HEK293 (cell line): ENCODE measurements at regions not wholly inside any gene's neighbourhood (a gene's known extent, or its start where the extent isn't known, plus 50 kb on each side); places are given as distances from the start of the nearest gene placed in this dataset.
A peak's percentile ranks its signal among the peaks of the same experiment; 100 is the strongest.

Experiments used
- CTCF ChIA-PET: fragments of 350-600 bp; formaldehyde crosslinking; extraction: SDS; loops from one replicate; lab custom pipeline; 2021; ENCODE audit warnings: antibody characterized with exemption; lab: Yijun Ruan, JAX
- POLR2A ChIA-PET: fragments of 300-600 bp; formaldehyde crosslinking; extraction: SDS; loops from one replicate; lab custom pipeline; 2020; ENCODE audit warnings: antibody characterized with exemption, inconsistent platforms; lab: Yijun Ruan, JAX
- H3K27ac ChIP-seq: fragments of 200-500 bp; sonication (Bioruptor generic); 2 replicates; pipeline ENCODE4 v1.5.1; 2014; ENCODE audit warnings: low read depth, low read length, control low read depth, inconsistent platforms; ENCODE audit errors: extremely low read depth
- H3K36me3 ChIP-seq, 2 experiments: fragments of 200-500 bp in 1 of 2; sonication (Bioruptor generic) in 1 of 2; 1 replicate in 1 of 2; 2 replicates in 1 of 2; pipeline ENCODE4 v1.5.1; 2014 to 2017; ENCODE audit warnings: inconsistent platforms in 2 of 2, low read length in 2 of 2; ENCODE audit not compliant: control insufficient read depth in 2 of 2, insufficient read depth in 1 of 2
- H3K4me1 ChIP-seq: fragments of 200-500 bp; sonication (Bioruptor generic); 2 replicates; pipeline ENCODE4 v1.5.1; 2014; ENCODE audit warnings: mild to moderate bottlenecking, low read length, inconsistent platforms; ENCODE audit not compliant: control insufficient read depth, insufficient read depth
- H3K4me3 ChIP-seq: 2 replicates; pipeline ENCODE4 v1.5.1; 2011; ENCODE audit warnings: low read depth, mild to moderate bottlenecking, control low read depth, low read length, moderate library complexity
- H3K9me3 ChIP-seq: fragments of 200-500 bp; sonication (Bioruptor generic); 2 replicates; pipeline ENCODE4 v1.5.1; 2014; ENCODE audit warnings: low read depth, low read length, inconsistent platforms; ENCODE audit not compliant: control insufficient read depth, insufficient read depth
- EGR2 ChIP-seq: fragments of 450-650 bp; formaldehyde crosslinking; IDR thresholded peaks from 2 replicates; pipeline ENCODE4 v1.5.1; 2016; ENCODE audit warnings: low read depth, missing biosample characterization, missing genetic modification characterization
- KLF16 ChIP-seq: fragments of 450-650 bp; formaldehyde crosslinking; IDR thresholded peaks from 2 replicates; pipeline ENCODE4 v1.5.1; 2017; ENCODE audit warnings: missing biosample characterization, missing genetic modification characterization
- MYNN ChIP-seq: fragments of 450-650 bp; formaldehyde crosslinking; IDR thresholded peaks from 2 replicates; pipeline ENCODE4 v1.5.1; 2016; ENCODE audit warnings: missing biosample characterization, missing genetic modification characterization, borderline replicate concordance
- PRDM1 ChIP-seq: fragments of 450-650 bp; formaldehyde crosslinking; IDR thresholded peaks from 2 replicates; pipeline ENCODE4; 2016; ENCODE audit warnings: missing biosample characterization, missing genetic modification characterization
- WT1 ChIP-seq: fragments of 450-650 bp; formaldehyde crosslinking; IDR thresholded peaks from 2 replicates; pipeline ENCODE4 v1.5.1; 2016; ENCODE audit warnings: missing biosample characterization, missing genetic modification characterization
- ZBTB17 ChIP-seq: fragments of 450-650 bp; formaldehyde crosslinking; IDR thresholded peaks from 2 replicates; pipeline ENCODE4 v1.5.1; 2016; ENCODE audit warnings: missing biosample characterization, missing genetic modification characterization
- ZFHX2 ChIP-seq: fragments of 450-650 bp; formaldehyde crosslinking; conservative IDR thresholded peaks from 2 replicates; pipeline ENCODE4 v1.5.1; 2016; ENCODE audit warnings: missing biosample characterization, missing genetic modification characterization
- ZNF157 ChIP-seq: fragments of 450-650 bp; formaldehyde crosslinking; IDR thresholded peaks from 2 replicates; pipeline ENCODE4 v1.5.1; 2016; ENCODE audit warnings: missing biosample characterization, missing genetic modification characterization
- ZNF175 ChIP-seq: fragments of 450-650 bp; formaldehyde crosslinking; IDR thresholded peaks from 2 replicates; pipeline ENCODE4 v1.5.1; 2016; ENCODE audit warnings: missing biosample characterization, missing genetic modification characterization
- ZNF221 ChIP-seq: fragments of 450-650 bp; formaldehyde crosslinking; IDR thresholded peaks from 2 replicates; pipeline ENCODE4 v1.5.1; 2017; ENCODE audit warnings: missing biosample characterization, missing genetic modification characterization, borderline replicate concordance
- ZNF311 ChIP-seq: fragments of 450-650 bp; formaldehyde crosslinking; IDR thresholded peaks from 2 replicates; pipeline ENCODE4 v1.5.1; 2017; ENCODE audit warnings: missing biosample characterization, missing genetic modification characterization, borderline replicate concordance
- ZNF366 ChIP-seq: fragments of 450-650 bp; formaldehyde crosslinking; conservative IDR thresholded peaks from 2 replicates; pipeline ENCODE4 v1.5.1; 2016; ENCODE audit warnings: missing biosample characterization, missing genetic modification characterization
- ZNF514 ChIP-seq: fragments of 450-650 bp; formaldehyde crosslinking; IDR thresholded peaks from 2 replicates; pipeline ENCODE4 v1.5.1; 2016; ENCODE audit warnings: missing biosample characterization, missing genetic modification characterization
- ZNF521 ChIP-seq: fragments of 450-650 bp; formaldehyde crosslinking; IDR thresholded peaks from 2 replicates; pipeline ENCODE4 v1.5.1; 2017; ENCODE audit warnings: missing biosample characterization, mild to moderate bottlenecking, missing genetic modification characterization
- ZNF558 ChIP-seq: fragments of 450-650 bp; formaldehyde crosslinking; IDR thresholded peaks from 2 replicates; pipeline ENCODE4 v1.5.1; 2016; ENCODE audit warnings: missing biosample characterization, missing genetic modification characterization
- ZNF571 ChIP-seq: fragments of 450-650 bp; formaldehyde crosslinking; IDR thresholded peaks from 2 replicates; pipeline ENCODE4 v1.5.0; 2017; ENCODE audit warnings: missing biosample characterization, missing genetic modification characterization
- ZNF658 ChIP-seq: fragments of 450-650 bp; formaldehyde crosslinking; IDR thresholded peaks from 2 replicates; pipeline ENCODE4; 2016; ENCODE audit warnings: missing biosample characterization, missing genetic modification characterization
- ZNF837 ChIP-seq: fragments of 450-650 bp; formaldehyde crosslinking; IDR thresholded peaks from 2 replicates; pipeline ENCODE4 v1.5.1; 2016; ENCODE audit warnings: missing biosample characterization, missing genetic modification characterization
- TF ChIP-seq, protein P1 (sequence below): fragments of 450-650 bp; formaldehyde crosslinking; IDR thresholded peaks from 2 replicates; pipeline ENCODE4 v1.5.1; 2017; ENCODE audit warnings: missing biosample characterization, missing genetic modification characterization
- TF ChIP-seq, protein P2 (sequence below): fragments of 450-650 bp; formaldehyde crosslinking; IDR thresholded peaks from 2 replicates; pipeline ENCODE4 v1.5.1; 2016; ENCODE audit warnings: missing biosample characterization, missing genetic modification characterization
- TF ChIP-seq, protein P3 (sequence below): fragments of 450-650 bp; formaldehyde crosslinking; IDR thresholded peaks from 2 replicates; pipeline ENCODE4 v1.5.1; 2016; ENCODE audit warnings: missing biosample characterization, missing genetic modification characterization
- TF ChIP-seq, protein P4 (sequence below): fragments of 450-650 bp; formaldehyde crosslinking; IDR thresholded peaks from 2 replicates; pipeline ENCODE4 v1.5.1; 2016; ENCODE audit warnings: missing biosample characterization, missing genetic modification characterization, low read depth

DNA sequence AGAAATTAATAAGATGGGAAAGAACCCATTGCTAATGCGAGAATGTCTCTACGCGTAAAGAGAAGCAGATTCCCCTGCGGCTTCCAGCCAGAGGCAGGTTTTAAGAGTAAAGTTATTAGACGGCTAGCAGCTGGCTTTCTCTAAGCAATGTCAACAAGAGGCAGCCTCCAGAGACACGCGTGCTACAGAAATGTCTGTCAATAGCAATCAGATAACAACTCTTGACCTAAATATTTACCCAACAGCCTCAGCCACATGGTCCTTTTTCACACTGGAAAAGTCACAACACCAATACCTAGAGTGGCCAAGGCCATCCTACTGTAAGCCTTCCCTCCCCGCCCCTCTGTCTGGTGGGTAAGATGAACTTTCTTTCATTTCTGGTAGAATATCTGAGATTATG, 146.0 kb upstream of the SFSWAP start:
- Histone ChIP-seq H3K36me3 (no peaks in the 10 kb centered on the region), H3K4me3 (no peak overlapping the region), H3K9me3 (no peaks in the 10 kb centered on the region), H3K4me1 (no peaks in the 10 kb centered on the region), H3K27ac (no peak overlapping the region)
- POLR2A ChIA-PET: interaction anchor here (0.6 kb wide), 1 partner anchor 332 kb away, joined by 6 read pairs; no protein-coding TSS in a partner anchor
- CTCF ChIA-PET: interaction anchor here (0.6 kb wide), 1 partner anchor 428 kb away, joined by 3 read pairs; no protein-coding TSS in a partner anchor
- no peak for TF ChIP-seq PRDM1 (tag by site-specific recombination)
- TF ChIP-seq ZNF157 (tag by site-specific recombination): no peak
- TF ChIP-seq, protein P1, sequence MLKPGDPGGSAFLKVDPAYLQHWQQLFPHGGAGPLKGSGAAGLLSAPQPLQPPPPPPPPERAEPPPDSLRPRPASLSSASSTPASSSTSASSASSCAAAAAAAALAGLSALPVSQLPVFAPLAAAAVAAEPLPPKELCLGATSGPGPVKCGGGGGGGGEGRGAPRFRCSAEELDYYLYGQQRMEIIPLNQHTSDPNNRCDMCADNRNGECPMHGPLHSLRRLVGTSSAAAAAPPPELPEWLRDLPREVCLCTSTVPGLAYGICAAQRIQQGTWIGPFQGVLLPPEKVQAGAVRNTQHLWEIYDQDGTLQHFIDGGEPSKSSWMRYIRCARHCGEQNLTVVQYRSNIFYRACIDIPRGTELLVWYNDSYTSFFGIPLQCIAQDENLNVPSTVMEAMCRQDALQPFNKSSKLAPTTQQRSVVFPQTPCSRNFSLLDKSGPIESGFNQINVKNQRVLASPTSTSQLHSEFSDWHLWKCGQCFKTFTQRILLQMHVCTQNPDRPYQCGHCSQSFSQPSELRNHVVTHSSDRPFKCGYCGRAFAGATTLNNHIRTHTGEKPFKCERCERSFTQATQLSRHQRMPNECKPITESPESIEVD: no peak
- no peak for TF ChIP-seq ZNF221 (tag by site-specific recombination)
- TF ChIP-seq, protein P2, sequence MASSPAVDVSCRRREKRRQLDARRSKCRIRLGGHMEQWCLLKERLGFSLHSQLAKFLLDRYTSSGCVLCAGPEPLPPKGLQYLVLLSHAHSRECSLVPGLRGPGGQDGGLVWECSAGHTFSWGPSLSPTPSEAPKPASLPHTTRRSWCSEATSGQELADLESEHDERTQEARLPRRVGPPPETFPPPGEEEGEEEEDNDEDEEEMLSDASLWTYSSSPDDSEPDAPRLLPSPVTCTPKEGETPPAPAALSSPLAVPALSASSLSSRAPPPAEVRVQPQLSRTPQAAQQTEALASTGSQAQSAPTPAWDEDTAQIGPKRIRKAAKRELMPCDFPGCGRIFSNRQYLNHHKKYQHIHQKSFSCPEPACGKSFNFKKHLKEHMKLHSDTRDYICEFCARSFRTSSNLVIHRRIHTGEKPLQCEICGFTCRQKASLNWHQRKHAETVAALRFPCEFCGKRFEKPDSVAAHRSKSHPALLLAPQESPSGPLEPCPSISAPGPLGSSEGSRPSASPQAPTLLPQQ (tag by site-specific recombination): no peak
- TF ChIP-seq, all 188 proteins: peak for 0

DNA sequence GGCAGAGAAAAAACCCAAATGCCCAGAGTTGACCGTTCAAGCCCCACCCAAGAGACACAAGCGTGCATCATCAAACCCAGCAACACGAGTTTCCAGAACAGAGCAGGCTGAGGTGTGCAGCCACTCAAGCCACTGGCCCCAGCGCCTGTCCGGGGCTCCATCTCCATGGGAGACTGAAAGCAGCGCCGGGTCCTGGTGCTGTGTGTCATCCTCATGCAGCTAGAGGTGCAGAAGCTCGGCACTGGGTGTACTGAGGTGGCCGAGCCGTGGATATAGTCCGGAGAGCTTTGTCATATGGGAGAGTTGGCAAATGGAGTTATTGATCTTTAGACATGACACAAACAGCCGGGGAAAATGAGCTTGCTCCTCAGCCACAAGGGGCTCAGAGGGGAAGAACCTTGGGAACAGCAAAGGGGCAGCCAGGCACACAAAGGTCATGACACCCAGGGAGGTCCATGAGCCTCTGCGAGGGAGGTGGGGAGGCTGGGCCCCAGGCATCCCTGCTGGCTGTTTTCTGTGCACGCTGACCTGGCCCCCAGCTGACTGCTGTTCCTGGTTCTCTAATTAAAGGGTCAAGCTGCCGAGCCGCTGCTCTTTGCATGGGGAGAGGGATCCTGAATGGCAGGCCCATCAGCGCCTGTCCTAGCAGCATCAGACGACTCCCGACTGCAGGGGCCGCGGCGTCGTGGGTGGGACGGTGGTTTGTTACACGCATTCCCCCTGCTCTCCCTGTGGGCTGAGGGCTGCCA, 145.4 kb upstream of the SFSWAP start:
- H3K9me3 ChIP-seq: no peaks in the 10 kb centered on the region
- no peak overlapping the region for H3K27ac ChIP-seq
- no peaks in the 10 kb centered on the region for H3K36me3 ChIP-seq
- CTCF ChIA-PET: interaction anchor here (0.6 kb wide), 1 partner anchor 603 kb away, joined by 3 read pairs; no protein-coding TSS in a partner anchor
- no peaks in the 10 kb centered on the region for H3K4me1 ChIP-seq
- TF ChIP-seq MYNN (tag by site-specific recombination) (no peak), ZNF837 (tag by site-specific recombination) (no peak), ZNF558 (tag by site-specific recombination) (no peak), KLF16 (tag by site-specific recombination) (no peak)
- TF ChIP-seq, protein P3, sequence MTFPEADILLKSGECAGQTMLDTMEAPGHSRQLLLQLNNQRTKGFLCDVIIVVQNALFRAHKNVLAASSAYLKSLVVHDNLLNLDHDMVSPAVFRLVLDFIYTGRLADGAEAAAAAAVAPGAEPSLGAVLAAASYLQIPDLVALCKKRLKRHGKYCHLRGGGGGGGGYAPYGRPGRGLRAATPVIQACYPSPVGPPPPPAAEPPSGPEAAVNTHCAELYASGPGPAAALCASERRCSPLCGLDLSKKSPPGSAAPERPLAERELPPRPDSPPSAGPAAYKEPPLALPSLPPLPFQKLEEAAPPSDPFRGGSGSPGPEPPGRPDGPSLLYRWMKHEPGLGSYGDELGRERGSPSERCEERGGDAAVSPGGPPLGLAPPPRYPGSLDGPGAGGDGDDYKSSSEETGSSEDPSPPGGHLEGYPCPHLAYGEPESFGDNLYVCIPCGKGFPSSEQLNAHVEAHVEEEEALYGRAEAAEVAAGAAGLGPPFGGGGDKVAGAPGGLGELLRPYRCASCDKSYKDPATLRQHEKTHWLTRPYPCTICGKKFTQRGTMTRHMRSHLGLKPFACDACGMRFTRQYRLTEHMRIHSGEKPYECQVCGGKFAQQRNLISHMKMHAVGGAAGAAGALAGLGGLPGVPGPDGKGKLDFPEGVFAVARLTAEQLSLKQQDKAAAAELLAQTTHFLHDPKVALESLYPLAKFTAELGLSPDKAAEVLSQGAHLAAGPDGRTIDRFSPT: no peak
- TF ChIP-seq, protein P4, sequence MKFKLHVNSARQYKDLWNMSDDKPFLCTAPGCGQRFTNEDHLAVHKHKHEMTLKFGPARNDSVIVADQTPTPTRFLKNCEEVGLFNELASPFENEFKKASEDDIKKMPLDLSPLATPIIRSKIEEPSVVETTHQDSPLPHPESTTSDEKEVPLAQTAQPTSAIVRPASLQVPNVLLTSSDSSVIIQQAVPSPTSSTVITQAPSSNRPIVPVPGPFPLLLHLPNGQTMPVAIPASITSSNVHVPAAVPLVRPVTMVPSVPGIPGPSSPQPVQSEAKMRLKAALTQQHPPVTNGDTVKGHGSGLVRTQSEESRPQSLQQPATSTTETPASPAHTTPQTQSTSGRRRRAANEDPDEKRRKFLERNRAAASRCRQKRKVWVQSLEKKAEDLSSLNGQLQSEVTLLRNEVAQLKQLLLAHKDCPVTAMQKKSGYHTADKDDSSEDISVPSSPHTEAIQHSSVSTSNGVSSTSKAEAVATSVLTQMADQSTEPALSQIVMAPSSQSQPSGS: no peak
- TF ChIP-seq, all 188 proteins: peak for 0
- no peak overlapping the region for H3K4me3 ChIP-seq
- POLR2A ChIA-PET: no interaction called here

DNA sequence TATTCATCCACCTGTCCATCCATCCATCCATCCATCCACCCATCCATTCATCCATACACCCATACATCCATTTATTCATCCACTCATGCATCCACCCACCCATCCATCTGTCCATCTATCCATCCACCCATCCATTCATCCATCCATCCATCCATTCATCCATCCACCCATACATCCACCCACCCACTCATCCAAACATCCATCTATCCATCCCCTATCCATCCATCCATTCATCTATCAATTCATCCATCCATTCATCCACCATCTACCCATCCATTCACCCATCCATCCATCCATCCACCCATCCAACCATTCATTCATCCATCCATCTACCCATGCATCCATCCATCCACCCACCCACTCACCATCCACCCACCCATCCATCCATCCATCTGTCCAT, 142.6 kb upstream of the SFSWAP start:
- POLR2A ChIA-PET: no interaction called here
- H3K36me3 ChIP-seq: no peaks in the 10 kb centered on the region
- H3K27ac ChIP-seq: no peak overlapping the region
- no peak overlapping the region for H3K4me3 ChIP-seq
- no peaks in the 10 kb centered on the region for H3K9me3 ChIP-seq
- H3K4me1 ChIP-seq: no peaks in the 10 kb centered on the region
- CTCF ChIA-PET: no interaction called here
- peak; percentile 66 for TF ChIP-seq EGR2 (tag by site-specific recombination)
- TF ChIP-seq ZNF658 (tag by site-specific recombination): 0 out of 2 replicates have a peak, but pooled peaks have one; percentile 77
- no peak for TF ChIP-seq ZNF571 (tag by site-specific recombination)
- no peak for TF ChIP-seq ZNF514 (tag by site-specific recombination)
- TF ChIP-seq ZNF311: 0 out of 2 replicates have a peak, but pooled peaks have one; percentile 35
- TF ChIP-seq WT1 (tag by site-specific recombination): no peak
- TF ChIP-seq ZNF521 (tag by site-specific recombination): 0 out of 2 replicates have a peak, but pooled peaks have one; percentile 31
- TF ChIP-seq ZNF175 (tag by site-specific recombination): 0 out of 2 replicates have a peak, but pooled peaks have one; percentile 77
- peak; percentile 93 for TF ChIP-seq ZNF366 (tag by site-specific recombination)
- peak; percentile 51 for TF ChIP-seq ZFHX2 (tag by site-specific recombination)
- TF ChIP-seq ZBTB17 (tag by site-specific recombination): peak; percentile 94
